HG02571 (cell line): ENCODE measurements at regions not wholly inside any gene's neighbourhood (a gene's known extent, or its start where the extent isn't known, plus 50 kb on each side); places are given as distances from the start of the nearest gene placed in this dataset.

Experiments used
- ATAC-seq: cut with Tn5 transposase; IDR thresholded peaks from one replicate; pipeline ENCODE4 v1.9.1; 2021; ENCODE audit warnings: mild to moderate bottlenecking, moderate library complexity; ENCODE audit not compliant: unreplicated experiment

DNA sequence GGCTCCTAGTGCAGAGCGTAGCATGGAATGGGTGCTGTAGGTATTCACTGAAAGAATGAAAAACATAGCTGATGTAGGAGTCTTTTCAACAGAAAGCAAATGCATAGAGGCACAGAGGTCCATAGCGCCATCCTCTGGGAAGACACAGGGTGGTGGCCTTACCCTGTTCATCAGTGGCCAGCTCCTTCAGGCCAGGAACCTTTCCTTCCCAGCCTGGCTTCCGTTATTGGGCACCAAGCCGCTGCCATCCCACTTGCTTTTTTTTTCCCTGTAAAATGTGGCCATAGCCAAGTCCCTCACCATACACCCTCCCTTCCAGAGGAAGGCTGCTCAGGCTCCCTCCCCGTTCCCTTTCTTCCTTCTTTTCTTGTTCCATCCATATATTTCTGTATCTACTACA is 118.1 kb downstream of the ZNF621 start:
- ATAC-seq, result no peak

DNA sequence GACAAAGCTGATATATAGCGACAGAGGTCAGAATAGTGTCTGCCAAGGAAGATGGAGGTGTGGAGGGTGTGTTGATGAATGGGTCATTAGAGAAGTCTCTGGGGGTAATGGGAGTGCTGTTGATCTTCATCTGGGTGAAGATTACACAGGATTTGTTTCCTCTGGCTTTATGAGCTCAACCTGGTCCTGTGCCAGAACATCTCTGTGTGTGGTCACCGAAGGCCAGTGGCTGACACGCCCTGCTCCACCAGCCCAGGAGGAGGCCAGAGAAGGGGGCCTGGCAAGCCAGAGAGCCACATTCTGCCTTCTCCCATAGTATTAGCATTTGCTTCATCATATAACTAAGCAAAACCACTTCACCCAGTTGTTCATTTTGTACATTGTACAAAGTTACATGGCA is 121.1 kb downstream of the ZNF621 start:
- no peak for ATAC-seq

DNA sequence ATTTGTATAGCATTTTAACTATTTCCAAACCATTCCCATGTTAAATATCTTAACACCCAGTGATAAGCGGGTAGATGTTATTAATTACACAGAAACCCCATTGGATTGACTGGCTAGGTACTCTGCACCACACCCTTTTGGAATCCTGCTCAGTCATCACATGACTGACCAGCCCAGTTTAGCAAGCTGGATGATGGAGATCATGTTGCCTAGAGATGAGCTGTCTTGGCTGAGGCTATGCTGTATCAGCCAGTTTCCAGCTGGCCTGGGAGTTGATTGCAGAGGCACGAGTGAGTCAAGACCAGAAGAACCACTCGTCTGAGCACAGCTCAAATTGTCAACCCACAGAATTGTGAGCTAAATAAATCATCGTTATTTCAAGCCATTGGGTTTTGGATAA is 124.6 kb downstream of the ZNF621 start:
- ATAC-seq, result no peak

DNA sequence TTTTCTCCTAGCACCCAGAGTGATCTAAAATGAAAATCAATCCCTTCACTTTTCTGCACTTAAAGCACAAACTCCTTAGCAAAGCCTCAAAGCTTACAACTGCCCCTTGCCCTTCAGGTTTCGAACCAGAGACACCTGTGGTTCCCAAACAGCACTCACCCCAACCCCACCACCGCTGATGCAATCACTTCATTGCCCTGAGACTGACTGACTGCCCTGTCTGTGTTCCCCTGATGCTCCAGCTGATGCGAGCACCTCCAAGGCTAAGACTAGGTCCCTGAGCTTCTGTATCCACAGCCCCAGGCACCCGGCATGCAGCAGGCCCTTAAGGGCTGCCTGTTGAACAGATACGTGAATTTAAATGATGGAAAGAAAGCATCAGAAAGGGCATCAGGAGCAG is 127.3 kb downstream of the ZNF621 start:
- ATAC-seq, result no peak

DNA sequence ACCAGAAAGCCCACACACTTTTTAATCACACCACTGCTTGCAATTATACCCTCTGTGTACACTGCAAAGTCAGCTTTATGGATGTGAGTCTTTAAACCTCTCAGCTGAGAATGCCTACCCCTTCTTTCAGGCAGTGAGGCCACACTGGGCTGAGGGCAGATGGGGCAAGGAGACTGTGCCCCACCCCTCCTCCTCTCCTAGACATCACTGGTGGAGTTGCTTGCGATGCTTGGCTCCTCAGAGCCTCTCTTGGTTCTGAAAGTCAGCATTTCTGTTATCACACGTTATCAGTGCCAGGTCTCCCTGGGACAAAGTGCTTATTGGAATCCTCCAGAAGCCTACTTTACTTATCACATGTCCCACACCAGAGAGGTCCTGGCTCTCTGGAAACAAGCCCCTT is 128.2 kb downstream of the ZNF621 start:
- no peak for ATAC-seq

DNA sequence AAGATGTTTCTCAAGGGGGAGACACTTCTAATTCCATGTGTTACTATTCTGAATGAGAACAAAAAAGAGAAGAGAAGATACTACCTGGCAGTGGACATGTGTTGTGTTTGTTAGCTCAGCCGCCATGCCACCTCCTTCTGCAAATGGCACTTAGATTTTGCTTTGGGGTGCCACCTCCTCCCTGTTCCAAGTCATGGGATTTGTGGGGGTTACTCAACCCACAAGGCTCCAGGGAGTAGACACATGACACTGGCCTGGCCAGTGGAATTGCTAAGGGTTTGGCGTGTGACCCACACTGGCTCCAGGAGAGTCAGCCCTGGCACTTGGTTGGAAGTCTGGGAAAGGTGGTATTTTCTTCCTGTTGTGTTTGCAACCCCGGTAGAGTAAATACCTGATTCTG is 129.1 kb downstream of the ZNF621 start:
- no peak for ATAC-seq

DNA sequence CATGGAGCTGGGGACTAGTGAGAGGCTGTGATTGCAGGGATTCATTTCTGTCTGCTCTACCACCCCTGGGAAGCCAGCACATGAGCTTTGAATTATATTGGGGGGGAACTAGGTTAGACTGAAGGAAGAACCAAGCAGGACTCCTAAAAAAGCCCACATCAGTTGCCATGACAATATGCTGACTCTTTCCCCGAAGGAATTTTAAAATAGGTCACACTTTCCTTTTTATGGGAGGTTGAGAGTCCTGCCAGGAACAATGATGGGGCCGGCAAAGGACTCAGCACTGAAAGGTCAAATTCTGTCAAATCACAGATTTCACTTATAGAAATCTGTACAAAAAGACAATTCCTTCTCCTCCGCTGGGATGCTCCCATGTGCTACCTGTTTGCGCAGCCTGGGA is 130.8 kb downstream of the ZNF621 start:
- ATAC-seq, result no peak

DNA sequence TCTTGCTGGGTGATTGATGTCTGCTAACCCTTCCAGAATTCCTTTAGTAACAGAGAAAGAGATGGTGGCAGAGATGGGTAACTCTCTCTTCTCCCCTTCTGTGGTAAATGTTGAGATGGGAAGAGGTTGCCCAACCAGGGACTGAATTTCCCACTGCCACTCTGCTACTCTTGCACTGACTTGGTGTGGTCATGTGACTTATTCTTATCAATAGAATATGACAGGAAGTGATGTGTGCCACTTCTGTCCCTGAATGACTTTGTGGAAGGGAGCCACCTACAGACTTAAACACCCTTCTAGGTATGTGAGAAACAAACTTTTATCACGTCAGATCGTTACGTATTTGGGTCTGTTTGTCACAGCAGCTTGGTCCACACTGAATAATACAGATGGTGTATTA is 132.9 kb downstream of the ZNF621 start:
- no peak for ATAC-seq

DNA sequence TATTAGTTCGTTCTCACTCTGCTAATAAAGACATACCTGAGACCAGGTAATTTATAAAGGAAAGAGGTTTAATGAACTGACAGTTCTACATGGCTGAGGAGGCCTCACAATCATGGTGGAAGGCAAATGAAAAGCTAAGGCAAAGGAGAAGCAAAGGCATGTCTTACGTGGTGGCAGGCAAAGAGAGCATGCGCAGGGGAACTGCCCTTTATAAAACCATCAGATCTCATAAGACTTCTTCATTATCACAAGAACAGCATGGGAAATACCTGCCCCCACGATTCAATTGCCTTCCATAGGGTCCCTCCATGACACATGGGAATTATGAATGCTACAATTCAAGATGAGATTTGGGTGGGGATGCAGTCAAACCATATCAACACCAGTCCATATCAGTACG is 133.5 kb downstream of the ZNF621 start:
- no peak for ATAC-seq

DNA sequence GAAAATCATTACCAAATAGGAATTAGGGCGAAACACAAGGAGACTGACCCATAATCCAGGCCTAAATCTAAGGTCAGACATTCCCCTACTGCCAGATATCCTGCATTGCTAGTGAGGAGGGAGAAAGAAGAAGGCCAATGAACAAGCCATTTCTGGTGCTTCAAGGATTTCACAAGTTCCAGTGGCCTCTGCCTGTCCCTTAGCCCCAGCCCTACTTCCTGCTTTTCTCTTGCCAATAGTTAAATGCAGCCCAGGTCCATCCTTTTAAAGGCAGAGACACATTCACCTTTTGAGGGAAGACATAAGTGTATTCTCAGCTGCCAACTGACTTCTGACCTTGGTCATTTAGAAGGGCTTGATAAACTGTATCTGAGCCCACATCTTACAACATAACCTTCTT is 135.8 kb downstream of the ZNF621 start:
- ATAC-seq, result no peak

DNA sequence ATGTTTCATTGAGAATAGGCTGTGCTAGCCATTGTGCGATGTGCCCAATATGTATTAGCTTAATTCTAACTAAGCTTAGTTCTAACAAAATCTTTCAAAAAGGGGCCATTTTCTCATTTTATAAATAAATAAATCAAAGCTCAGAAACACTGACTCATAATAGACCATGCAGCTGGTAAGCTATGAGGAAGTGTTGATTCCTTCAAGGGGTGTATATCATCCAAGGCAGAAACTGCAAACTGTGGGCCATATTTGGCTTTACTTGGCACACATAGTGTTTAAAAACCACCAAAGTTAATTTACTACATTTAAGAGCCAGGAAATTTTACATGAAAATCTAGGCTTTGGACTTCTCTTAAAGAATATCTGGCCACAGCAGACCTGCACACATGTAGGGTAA is 136.5 kb downstream of the ZNF621 start:
- ATAC-seq, result no peak

DNA sequence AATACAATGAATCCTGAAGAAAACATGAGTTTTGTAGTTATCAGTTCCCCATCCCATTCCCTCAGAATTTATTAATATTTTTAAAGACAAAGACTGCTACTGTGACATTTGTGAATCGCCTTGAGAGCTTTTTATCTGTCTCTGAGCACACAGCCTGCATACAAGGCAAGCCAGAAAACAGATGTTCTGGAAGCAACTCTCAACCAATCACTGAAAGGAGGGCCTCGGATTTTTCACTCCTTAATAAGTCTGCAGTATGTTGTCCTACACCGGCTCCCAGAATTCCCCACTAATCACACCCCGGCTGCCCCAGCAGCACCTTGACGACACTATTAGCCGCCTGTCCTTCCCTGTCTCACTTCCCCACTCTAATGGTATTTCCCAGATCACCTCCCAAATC is 138.5 kb downstream of the ZNF621 start:
- ATAC-seq, result no peak

DNA sequence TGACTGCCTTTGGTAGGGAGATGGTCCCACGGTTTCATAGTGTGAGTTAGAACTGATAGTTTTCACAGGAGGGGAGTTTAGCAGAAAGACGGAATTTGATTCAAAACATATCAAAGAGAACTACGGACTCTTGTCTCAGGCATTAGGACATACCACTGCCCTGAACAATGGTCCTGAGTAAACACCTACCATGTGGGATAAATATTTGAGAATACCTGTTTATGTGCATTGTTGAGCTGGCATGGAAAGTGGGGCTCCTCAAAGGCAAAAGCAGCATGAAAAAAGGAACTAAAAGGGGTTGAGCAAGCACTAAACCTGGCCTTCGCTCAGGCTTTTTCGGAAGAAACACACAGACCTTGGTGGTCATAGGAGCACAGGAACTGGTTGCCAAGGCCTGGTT is 144.4 kb downstream of the ZNF621 start:
- ATAC-seq, result no peak

DNA sequence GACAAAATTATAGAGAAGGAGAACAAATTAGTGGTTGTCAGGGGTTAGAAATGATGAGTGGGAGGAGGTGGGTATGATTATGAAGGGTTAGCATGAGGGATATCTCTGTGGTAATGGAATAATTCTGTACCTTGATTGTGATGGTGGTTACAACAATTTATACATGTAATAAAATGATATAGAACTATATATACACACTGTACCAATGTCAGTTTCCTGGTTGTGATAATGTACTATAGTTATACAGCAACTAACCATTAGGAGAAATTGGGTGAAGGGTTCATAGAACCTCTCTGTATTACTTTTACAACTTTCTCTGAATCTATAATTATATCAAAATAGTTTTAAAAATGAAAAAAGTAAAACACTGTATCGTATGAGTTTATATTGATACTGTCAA is 148.1 kb downstream of the ZNF621 start:
- no peak for ATAC-seq

DNA sequence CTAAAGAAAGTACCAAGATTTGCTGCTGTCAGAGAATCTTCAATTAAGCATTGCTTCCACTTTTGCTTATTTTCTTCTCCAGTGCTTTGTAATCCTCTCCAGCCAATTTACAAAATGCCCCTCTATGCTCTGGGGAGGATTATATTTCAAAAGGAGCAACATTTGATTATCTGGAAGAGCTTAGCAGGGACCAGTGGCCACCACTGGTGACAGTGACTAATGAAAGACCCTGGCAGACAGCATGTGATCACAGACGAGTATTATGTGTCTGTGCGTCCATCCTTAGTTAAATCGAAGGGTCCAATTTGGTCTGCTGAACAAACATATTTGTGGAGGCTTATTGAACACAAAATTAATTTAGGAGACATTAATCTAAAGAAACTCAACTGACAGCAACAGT is 152.6 kb downstream of the ZNF621 start:
- ATAC-seq, result no peak

DNA sequence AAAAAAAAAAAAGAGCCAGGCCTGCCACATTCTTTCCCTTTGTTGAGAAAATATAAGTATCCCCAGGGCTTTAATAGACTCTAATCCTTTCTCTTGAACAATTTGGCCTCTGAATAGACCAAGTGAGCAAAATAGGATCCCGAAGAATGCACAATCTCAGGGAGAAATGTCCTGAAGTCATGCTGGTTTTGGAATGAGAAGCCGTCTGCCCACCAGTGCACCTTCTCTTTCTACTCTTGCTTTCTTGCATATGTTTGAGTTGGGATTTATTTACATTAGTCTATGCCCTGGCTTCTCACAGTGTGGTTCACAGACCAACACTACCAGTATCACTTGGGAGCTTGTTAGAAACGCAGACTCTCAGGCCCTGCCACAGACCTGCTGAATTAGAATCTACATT is 153.0 kb downstream of the ZNF621 start:
- no peak for ATAC-seq

DNA sequence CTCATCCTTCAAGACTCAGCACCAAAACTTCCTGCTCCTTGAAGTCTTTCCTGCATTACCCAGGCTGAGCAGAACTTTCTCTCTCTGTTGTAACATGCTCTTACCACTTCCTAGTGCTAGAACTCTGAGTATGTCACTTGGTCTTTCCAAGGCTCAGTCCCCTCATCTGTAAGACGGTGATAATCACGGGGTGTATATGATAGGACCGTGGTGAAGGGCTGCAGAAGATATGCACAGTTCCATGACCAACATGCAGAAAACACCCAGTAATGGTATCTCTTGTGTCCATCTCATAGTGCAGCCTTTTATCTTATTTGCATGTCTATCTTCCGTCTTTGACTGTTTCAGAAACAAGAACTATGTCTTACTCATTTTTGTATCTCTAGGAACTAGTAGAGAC is 154.5 kb downstream of the ZNF621 start:
- no peak for ATAC-seq

DNA sequence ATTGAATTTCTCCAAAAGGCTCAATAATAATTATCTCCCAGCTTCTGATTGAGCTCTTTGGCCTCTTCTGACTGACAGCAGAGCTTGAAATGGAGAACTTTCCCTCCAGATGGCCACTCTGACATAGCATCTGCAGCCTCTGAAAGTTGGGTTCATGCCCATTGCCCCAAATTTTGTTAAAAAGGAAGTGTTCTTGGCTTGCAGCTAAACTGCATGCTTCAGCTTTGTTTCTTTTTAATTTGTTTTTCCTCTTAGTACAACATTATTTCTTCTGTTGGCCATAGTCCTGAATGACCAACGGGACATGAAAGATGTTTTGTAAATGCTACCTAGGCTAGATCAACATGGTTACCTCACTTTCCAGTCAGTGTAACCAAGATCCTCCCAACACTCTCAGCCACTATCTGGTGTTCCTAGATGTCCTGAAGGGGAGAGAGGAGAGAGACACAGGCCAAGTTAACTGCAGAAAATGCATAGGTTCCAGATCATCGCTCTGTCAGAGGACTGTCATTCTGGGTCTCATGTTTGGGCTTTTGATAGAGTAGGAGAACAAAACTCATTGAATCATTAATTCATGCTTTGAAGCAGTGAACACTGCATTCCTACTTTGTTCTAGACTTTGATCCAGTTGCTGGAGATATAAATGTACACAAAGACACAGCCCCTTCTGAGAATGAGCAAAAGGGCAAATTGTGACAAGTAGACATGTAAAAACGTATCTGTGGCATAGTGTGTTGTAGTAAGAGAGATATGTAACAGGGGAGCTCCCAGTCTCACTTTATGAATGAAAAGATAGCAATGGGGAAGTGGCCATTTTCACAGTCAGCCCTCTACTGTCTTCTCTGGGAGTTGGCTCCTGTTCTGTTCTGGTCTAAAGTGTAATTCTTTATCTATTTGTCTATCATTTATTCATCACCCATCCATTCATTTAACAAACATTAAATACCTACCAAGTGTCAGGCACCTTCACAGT is 156.2 kb downstream of the ZNF621 start:
- ATAC-seq, result no peak

DNA sequence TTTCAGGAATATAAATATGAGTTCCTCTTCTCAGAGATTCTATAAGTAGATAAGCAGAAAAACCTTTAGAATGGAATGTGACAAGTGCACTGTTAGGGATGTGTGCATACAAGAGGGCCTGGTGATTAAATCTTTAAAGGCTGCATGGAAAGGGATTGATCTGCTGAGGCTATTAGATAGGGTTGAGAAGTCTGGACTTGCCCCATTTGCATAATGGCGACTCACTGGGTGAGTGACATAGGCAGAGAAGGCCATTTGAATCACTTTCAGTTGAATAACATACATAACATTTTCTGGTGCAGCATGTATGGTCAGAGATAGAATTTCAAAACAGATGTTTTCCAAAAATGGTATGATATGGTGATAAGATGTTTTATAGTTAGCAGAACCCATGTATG is 156.9 kb downstream of the ZNF621 start:
- ATAC-seq, result no peak

DNA sequence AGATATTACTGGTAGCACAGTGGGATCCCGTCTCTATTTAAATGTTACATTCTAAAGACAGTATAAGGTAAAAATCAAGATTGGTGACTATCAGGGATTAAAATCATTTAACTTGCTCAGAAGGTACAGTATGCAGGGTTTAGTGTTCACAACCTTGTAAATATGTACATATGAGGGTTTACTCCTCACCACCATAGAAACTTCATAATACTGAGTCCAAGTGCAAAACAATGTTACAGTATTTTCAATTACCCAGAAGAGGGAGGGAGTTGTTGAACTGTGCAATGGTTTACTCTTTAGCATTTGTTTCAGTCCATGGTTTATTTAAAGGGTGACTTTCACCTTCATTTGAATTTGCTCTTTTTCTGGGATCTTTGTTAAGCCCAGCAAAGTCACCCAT is 165.1 kb downstream of the ZNF621 start:
- ATAC-seq, result no peak

DNA sequence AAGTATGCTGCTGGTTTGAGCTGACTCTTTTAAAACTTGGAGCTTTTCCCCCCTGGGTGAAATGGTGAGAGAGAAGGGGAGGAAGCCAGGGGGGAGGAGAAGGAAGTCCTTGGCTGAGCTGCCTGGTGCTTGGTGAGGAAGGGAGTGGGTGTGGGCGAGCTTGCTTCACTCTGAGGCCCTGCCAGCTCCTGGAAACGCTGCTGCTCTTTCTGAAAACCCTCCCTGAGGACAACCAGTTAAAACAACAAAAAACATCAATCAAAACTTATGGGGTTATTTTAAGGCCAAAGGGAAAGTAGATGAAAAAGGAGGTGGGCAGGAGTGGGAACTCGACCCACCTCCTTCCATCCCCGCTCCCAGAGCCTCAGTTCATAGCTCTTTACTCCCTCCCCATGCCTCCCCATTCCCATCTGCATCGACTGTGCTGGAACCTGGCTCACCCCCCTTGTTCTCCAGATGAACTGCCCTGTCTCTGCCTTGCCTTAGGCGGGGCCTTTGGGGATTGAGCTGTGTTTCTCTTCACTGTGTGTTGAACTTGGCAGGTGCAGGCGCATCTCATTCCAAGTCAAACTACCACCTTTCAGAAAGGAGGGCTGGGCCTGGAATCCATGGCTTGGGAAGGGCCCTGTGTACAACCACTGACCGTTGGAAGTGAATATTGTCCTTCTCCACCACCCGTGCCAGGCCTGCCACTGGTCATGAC is 166.1 kb downstream of the ZNF621 start:
- ATAC-seq, result no peak

DNA sequence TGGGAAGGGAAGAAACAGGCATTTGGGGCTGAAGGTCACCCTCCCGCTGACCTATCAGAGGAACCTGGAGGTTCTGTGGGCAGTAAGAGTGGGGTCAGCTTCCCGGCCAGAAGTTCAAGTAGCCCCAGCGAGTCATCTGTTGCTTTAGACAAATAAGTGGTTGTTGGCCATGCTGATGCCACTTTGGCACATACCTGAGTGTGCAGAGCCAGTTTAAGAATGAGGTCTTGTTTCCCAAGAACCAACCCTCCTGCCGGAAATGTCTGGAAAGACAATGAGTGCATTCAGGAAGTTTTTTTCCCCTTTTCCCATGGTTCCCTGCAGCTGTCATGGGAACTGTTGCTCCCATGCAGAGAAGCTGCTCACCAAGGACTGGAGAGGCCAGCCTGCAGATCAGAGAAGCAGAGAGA is 166.7 kb downstream of the ZNF621 start:
- ATAC-seq, result no peak
